DMS79 treated with DMSO at 0.1 percent for 48 hours (cell line): ENCODE measurements at regions not wholly inside any gene's neighbourhood (a gene's known extent, or its start where the extent isn't known, plus 50 kb on each side); places are given as distances from the start of the nearest gene placed in this dataset.

Experiments
- DNase-seq: peaks from one replicate; lab custom pipeline; 2025; lab: John Stamatoyannopoulos, UW

DNA sequence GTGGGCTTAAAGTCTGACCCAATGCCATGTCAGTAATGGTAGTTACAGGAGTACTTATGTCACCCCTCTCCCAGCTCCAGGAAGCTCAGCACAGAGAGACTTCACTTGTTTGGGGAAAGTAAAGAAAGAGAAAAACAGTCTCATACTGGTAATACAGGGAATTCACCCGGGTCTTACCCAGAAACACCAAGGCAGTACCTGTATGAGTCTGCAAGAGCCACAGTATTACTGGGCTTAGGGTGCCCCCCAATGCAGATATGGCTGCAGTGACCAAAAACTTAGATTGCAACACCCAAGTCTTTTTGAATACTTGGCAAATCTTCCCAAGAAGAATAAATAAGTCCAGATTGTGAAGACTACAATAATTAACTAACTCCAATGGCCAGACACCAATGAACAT, 622.1 kb downstream of the IGSF11 start:
- no peak for DNase-seq

DNA sequence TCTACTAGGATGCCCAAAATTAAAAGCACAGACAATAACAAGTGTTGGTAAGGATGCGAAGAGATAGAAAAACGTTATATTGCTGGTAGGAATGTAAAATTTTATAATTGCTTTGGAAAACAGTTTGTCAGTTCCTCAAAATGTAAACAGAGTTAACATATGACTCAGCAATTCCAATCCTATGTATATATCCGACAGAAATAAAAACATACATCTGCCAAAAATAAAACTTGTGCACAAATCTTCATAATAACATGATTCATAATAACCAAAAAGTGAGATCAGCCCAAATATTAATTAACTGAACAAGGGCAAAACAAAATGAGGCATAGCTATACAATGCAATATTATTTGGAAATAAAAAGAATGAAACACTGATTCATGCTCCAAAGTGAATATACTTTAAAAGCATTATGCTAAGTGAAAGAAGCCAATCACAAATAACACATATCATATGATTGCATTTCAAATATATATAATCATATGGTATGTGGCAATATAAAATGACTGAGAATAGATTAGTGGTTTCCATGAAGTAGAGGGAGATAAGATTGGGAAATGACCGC, 609.3 kb downstream of the IGSF11 start:
- DNase-seq, result no peak

DNA sequence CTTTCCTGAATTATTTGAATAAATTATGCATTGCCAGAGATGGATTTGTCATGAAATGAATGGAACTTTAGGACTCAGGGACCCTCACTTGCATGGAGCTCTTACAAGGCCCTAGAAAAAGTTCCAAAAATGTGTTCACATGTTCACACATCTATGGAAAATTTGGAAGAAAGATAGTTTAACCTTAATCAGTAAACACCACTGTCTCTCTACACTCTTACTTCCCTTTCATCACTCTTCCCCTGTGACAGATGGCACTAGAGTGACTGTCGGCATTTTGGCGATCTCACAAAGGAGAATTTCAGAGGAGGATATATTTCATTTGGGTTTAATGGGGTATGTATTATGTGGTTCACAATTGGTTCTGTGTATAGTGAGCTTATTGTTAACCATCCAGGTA, 600.8 kb downstream of the IGSF11 start:
- no peak for DNase-seq

DNA sequence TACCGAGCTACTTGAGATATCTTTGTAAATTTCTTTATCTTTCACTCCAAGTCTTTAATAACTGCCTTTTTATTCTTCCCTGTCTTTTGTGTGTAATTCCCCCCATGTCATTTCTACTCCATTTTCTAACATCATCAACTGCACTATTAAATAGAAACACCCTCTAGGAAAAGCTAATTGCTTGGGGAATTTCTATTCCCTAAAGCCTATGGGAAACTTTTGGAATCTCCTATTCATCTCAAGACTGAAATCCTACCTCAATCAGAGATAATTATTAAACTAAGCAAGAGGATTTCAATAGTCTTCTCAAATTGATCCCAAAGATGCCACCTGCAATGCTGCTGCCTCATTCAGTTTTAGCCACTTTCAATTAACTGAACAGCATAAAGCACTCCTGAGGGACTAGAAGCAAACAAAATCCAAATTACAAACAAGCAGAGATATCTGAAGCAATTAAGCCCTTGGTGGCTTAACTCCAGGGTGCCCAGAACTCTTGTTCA, 598.7 kb downstream of the IGSF11 start:
- DNase-seq, result no peak

DNA sequence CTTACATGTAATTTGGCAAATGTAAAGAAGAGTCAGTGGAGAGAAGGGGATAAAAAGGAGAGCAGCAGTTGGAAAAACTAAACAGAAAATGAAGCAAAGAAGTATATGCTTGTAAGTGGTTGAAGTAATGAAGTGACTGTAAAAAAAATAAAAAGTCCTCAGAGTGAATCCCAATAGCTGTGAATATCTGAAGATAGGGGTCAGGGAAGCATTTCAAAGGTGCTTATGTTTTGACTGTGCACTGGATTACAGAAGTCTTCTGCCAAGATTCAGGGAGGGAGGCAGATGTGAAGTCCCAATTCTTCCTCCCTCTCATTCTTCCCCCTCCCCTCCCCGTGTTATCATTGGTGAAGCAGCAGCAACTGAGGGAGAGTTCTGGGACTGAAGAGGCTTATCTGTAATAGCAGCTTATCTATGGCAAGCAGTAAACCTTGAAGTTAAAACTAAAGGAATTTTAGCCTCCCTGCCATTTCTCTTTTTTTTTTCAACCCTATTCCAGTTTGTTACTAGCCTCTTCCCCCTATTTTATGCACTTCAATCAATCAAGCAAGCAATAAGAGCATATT, 597.9 kb downstream of the IGSF11 start:
- DNase-seq, result no peak

DNA sequence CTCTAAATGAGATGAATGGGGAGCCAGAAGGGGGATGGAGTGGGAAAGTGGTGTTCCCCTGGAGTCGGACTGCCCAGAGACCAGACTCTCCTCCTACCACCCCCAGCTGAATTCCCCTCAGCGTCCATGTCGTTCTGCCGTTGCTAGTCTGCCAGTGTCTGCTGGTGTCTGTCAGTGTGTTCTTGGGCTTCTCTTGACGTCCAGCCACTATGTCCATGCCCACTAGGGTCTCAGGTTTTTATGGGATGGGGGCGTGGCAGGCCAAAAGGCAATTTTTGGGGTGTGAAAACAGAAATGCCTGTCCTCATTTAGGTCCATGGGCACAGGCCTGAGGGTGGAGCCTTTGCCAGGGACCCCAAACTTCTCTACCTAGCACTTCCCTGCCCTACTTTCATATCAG, 589.6 kb downstream of the IGSF11 start:
- no peak for DNase-seq

DNA sequence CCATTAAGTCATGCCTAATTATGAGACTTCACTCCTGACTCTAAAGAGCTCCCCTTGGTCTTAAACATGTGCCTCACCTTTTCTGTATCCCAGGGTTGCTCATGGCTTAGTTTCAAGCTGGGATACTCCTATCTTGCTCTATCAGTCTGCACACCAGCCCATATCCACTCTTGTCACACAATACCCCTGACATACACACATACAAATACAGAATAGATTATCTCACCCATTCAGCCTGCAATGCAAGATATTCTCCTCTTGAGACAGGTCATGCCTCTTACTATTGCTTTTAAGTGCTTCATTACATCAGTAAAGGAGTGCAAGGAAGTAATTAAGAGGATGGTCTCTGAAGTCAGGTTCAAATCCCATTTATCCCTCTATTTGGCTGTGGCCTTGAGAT, 587.3 kb downstream of the IGSF11 start:
- DNase-seq, result no peak

DNA sequence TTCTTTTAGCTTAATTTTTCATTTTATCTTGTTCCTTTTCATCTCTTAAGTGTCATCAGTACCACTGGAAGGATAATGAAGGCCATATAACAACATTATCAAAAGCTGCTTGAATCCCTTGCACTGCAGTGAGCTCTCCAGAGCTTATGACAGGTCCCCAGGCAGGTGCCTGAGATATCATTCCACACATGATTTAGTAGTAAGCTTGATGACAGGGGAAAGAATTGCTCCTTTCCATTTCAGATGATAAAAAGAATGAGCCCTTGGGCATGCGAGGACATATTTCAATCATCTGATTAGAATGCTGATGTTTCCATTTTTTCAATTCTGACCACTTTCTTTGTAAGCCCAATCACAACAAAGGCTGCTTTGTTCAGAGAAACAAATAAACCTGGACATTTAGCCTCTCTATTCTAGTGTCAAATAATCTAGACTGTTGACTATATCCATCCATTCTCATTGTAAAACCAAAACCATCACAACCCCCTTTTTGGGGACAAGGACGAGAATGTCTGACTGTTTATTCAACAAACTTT, 567.8 kb downstream of the IGSF11 start:
- no peak for DNase-seq

DNA sequence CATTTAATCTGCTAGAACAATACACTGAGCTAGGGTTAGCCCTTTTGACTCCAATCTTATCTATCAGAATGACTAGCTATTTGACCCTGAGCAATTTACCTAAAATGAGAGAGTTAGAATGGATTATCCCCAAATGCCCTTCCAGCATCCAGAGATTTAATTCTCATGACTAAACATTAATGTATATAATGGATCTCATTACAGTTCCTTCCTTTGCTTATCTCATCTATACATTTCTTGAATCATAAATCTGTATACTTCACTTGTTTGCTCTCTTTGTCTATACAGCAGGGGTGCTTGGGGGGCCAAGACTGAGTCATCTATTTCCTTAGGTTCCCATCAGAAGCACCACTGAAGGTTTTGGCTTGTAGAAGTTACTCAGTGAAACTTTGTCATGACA, 565.8 kb downstream of the IGSF11 start:
- no peak for DNase-seq

DNA sequence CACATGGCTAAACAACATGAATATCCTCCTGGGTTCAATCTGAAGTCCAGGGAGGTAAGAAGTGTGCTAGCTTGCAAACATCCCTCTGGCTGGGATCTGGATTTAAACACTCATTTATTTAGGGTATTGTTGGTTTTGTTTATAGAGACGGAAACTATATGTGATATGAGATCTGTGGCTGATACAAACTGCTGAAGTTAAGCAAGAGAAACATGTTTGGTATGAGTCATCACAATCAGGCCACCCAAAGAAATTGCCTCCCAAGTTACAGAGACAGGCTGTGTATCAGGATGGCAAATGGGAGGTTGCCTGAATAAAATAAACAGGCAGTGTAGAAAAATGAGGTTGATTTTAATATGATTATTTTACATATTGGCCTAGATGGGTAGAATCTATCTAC, 562.1 kb downstream of the IGSF11 start:
- DNase-seq, result no peak

DNA sequence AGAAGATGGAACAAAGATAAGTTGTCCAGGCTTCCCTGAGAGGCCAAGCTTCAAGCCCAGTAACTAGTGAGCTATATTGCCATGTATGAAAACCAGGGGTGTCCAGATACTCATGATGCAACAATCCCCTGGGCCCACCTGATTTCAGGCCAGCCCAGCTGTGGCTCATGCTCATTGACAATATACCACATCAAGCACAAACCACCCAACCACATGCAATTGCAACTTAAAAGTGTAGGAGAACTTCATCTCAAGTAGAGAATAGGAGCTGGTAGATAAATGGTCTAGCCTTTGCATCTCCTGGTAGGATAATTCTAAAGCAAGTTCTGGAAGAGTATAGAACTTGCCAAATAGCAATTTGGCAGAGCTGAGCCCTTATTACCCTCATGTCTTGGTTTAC, 561.3 kb downstream of the IGSF11 start:
- no peak for DNase-seq

DNA sequence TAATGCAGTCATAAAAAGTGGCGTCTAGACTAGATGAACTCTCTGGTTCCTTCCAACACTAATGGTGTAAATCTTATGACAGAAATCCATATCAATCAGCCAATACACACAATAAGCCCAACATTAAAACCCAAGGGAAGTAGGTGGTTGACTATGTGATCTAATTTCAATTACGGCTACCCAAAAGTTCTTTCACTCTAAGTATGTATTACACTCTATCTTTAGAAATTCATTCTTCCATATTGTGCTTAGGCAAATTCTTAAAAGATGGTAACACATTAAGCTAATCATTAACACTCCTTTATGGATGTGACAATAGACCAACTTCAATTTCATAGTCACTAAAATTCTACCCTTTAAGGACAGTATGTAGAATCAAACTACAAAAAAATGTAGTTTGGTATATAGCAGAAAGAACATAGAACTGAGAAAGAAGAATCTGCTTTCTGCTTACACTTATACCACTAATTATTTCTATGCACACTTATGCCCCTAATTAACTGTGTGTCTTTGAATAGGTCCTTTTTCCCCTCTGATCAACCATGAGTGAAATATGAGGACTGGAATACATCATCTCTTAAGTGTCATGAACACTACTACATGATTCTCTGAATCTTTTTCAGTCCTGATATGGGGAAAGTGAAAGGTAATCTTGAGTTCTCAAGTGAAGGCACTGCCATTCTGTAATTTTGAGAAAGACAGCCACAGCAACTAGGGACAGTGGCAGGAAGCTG, 557.6 kb downstream of the IGSF11 start:
- DNase-seq, result no peak

DNA sequence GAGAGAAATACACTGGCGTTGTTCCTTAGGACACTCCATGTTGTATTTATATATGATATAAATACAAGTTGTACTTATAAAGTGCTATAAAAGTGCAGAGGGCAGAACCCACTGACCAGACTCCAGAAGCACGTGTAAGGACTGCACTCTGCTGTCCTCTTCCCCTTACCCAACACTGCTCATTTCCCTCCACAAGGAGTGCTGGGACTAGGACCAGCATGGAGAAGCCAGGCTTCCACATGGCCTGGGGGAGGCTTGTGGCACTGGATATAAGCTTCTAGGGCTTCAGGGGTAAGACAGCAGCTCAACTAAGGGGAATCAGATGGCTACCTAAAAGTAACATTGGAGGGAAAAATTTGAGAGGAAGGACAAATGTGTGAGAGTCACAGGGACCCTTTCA, 556.9 kb downstream of the IGSF11 start:
- DNase-seq, result no peak

DNA sequence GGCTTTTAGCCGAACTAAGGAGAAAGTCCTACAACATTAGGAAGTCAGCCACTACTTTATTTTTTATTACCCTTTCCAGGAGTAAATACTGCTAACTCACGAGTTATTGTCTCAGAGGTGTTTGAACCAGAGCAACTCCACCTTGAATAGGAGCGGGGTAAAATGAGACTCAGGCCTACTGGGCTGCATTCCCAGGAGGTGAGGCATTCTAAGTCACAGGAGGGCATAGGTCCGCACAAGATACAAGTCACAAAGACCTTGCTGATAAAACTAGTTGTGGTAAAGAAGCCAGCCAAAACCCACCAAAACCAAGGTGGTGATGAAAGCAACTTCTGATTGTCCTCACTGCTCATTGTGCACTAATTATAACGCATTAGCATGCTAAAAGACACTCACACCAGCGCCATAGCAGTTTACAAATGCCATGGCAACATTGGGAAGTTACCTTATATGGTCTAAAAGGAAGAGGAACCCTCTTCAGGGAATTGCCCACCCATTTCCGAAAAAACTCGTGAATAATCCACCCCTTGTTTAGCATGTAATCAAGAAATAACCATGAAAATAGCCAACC, 555.9 kb downstream of the IGSF11 start:
- no peak for DNase-seq

DNA sequence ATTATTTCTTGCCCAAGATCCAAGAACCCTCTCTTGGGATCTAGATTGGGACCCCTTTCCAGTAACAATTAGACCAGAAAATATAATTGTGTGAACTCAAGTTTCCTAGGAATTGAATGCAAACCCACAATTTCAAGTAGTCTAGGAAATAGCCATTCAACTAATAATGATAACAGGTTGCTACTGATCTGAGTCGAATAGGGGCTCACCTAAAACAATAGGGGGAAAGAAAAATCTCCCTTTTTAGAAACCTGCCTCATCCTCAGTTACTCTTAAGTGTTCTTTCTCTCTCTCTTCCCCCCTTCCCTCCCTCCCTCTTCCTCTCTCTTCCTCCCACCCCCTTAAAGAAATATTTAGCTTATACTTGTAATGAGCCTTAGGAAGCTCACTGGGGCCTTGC, 555.3 kb downstream of the IGSF11 start:
- DNase-seq, result no peak

DNA sequence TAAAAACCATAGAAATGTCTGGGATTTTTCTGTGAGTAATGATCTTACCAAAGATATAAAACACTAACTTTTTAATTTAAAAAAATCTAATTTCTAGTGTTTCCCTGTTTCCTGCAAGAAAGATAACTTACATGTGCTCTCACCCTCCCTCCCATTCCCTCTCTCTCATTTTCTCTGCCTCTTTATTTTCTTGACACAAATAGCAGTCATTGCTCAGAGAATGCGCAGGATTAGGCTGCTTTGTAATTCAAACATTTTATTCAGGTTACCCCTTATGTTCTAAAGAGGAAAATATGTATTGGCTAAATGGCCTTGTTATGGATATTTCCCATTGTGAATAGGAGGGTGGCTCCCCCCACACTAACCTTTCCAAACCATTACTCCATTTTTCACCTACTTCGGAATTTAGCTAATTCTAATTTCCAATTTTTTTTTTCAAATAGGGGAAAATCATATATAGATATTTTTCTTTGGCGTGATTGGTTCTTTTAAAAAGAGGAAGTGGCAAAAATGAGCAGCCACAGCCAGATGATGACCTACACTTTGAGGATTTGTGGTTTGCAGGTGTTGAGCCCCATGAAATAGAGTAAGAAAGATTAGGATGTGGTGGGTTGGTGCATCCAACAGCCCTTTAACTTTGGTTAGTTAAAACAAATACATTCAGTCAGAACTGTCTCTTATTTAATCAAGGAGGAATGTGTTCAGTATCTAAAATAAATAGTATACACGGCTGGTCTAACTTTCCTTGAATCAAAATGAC, 554.4 kb downstream of the IGSF11 start:
- no peak for DNase-seq

DNA sequence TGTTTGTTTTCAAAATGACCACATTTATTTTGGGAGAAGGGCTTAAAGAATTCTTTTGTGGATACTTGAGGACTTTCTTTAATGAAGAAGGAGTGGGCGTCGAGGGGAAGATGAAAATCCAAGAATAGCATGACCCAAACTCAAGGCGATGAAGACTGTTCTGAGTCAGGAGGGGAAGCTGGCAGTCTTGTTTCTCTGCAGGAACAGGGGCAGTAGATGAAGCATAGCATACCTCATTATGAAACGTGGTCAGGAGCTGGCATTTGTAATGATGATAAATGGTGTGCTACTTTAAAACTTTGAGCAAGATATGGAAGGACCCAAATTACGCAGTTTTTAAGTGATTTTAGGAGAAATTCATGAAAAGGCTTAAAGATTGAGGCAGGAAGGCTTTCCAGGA, 549.0 kb downstream of the IGSF11 start:
- DNase-seq, result no peak

DNA sequence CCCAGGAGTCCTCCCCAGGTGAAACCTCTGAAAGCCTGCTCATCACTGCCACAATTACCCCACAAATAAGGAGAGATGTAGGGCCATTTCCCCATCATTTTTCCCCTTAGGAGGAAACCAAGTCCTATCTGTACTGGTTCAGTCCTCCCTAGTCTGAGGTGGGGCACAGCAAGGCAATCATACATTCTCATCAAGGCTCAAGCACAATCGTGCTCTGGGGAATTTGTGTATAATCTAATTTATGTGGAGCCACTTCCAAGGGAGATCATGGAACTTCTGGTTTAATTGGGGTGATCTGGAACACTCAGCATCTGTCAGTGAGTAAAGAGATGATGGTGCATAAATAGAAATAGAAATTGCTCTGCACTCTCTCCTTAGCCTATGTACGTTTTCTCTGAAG, 546.9 kb downstream of the IGSF11 start:
- no peak for DNase-seq

DNA sequence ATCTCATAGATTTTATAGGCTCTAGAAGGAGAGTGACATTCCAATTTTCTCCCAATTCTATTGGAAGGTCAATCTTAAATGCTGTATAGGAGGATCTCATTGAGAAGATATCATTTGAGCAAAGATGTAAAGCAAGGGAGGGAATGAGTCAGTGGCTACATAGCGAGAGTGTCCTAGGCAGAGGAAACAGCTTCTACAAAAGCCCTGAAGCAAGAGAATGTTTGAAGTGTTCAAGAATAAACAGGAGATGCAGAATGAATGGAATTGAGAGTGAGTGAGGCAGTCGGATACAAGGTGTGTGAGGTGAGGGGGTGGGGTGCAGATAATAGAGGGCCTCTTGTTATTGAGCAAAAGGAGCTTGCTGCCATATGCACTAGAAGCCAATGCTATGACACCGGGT, 545.9 kb downstream of the IGSF11 start:
- DNase-seq, result no peak

DNA sequence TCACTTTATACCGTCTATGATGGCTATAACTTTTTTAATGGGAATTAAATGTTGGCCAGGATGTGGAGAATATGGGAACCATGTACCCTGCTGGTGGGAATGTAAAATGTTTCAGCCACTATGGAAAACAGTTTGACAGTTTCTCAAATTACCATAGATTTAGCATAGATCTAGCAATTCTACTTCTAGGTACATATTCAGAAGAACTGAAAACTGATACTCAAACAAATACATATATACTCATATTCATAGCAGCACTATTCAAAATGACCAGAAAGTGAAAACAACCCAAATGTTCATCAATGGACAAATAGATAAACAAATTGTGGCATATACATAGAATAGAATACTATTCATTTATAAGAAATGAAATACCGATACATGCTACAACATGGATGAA, 539.4 kb downstream of the IGSF11 start:
- no peak for DNase-seq

DNA sequence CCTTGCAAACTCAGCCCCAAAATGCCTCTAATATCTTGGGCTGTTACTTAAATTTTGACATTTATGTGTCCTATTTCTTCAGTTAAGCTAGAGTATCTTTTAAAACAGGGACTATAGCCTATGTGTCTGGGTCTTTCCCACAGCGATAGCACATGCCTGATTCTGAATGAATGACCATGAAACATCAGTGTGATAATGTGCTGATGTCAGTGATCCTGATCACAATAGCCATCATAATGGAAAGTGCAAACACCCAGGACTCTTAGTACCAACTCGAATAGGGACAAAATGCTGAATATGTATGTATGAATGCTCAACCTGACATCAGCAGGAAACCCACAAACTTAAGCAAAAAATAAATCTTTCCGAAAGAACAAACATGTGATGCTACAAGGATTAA, 537.4 kb downstream of the IGSF11 start:
- DNase-seq, result no peak

DNA sequence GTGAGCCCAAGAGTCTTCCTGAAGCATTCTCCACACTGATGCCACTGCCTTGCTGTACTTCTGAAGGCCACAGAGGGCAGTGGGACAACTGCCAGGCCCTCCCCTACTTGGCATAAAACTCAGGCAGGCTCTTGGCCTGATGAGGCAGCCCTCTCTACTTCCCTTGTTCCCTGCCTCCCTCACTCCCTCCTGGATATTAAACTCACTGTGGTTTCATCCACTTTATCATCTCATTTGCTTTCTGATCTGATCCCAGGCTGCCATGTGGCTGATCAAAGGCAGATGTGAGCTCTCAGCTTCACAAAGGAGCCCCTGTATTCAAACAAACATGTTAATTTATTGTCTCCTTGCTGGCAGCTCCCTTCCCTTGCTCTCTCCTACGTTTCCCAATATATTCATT, 533.5 kb downstream of the IGSF11 start:
- peak; percentile 57 for DNase-seq
